ENCODE measurements at regions not wholly inside any gene's neighbourhood (a gene's known extent, or its start where the extent isn't known, plus 50 kb on each side); places are given as distances from the start of the nearest gene placed in this dataset.

- no peak for TF ChIP-seq CTCF (IDR thresholded peaks at IDR 0.05)
- no peak for TF ChIP-seq POLR2A (IDR thresholded peaks at IDR 0.05)
Measured at GRCh38 chr5:67405755-67406154, 209.2 kb upstream of the CD180 start.

All from Peyer's patch (tissue), 4 donors.